ENCODE measurements at regions not wholly inside any gene's neighbourhood (a gene's known extent, or its start where the extent isn't known, plus 50 kb on each side); places are given as distances from the start of the nearest gene placed in this dataset.

DNA sequence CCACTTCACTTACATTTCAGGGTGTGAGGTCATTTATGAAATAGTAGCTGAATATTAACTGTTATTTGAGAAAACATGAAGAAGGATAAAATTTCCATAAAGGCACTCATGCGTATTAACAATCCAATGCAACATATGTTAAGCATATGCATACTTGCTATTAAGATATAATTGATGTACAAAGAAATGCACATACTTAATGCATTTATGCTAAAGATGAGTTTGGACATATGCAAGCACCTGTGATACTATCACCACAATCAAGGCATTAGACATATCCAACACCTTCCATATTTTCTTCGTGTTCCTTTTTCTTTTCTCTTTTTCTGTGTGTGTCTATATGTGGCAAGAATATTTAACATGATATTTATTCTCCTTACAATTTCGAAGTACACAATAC lies 464.8 kb upstream of the BRINP3 start:
- TF ChIP-seq, protein P1, sequence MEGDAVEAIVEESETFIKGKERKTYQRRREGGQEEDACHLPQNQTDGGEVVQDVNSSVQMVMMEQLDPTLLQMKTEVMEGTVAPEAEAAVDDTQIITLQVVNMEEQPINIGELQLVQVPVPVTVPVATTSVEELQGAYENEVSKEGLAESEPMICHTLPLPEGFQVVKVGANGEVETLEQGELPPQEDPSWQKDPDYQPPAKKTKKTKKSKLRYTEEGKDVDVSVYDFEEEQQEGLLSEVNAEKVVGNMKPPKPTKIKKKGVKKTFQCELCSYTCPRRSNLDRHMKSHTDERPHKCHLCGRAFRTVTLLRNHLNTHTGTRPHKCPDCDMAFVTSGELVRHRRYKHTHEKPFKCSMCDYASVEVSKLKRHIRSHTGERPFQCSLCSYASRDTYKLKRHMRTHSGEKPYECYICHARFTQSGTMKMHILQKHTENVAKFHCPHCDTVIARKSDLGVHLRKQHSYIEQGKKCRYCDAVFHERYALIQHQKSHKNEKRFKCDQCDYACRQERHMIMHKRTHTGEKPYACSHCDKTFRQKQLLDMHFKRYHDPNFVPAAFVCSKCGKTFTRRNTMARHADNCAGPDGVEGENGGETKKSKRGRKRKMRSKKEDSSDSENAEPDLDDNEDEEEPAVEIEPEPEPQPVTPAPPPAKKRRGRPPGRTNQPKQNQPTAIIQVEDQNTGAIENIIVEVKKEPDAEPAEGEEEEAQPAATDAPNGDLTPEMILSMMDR (conservative IDR thresholded peaks at IDR 0.05 in 1 of 2, IDR thresholded peaks at IDR 0.05 in 1 of 2; ENCODE audit: extremely low read depth in 1 of 2, insufficient read depth in 1 of 2, low read depth in 1 of 2, low read length in 2 of 2) = no peak
- no peak for TF ChIP-seq EZH2 (IDR thresholded peaks at IDR 0.05; ENCODE audit: borderline replicate concordance, low read length)

Data from mammary epithelial cell (primary cell).